ENCODE measurements at regions not wholly inside any gene's neighbourhood (a gene's known extent, or its start where the extent isn't known, plus 50 kb on each side); places are given as distances from the start of the nearest gene placed in this dataset.

DNA sequence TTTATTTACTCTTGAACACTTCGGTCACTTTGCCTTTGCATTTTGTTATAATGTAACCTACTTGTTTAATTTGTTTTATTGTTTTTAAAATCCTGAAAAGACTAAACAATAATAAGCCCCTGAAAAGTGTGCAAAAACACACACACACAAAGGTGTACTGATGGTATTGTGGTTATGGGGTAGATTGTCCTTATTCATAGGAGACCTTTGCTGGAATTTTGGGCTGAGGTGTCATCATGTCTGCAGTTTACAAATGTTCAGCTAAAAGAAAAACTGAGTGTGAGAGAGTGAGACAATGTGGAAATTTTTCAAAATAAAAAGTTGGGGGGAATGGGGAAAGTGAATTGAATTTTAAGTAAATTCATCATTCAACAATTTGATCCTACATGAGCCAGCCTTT is 174.9 kb downstream of the QDPR start:
- Histone ChIP-seq H3K4me1 (ENCODE audit: control insufficient read depth, insufficient read depth, low read length) (peaks cover 7% of the 10 kb centered on the region), H3K27me3 (ENCODE audit: control insufficient read depth, insufficient read depth, low read length) (no peaks in the 10 kb centered on the region), H3K27ac (ENCODE audit: low read length) (peak overlapping the region; percentile 15), H3K36me3 (ENCODE audit: control insufficient read depth, insufficient read depth, low read length) (no peaks in the 10 kb centered on the region), H3K4me3 (ENCODE audit: low read length) (no peak overlapping the region), H3K9me3 (ENCODE audit: control insufficient read depth, insufficient read depth, low read length) (no peaks in the 10 kb centered on the region)
- H3K27ac Mint-ChIP-seq = peak overlapping the region; percentile 30 to 62
- no peaks in the 10 kb centered on the region for H3K9me3 Mint-ChIP-seq
- no CpG with 5 or more reads among the region's 1 CpG for WGBS (ENCODE audit: insufficient coverage)
- TF ChIP-seq, protein P1, sequence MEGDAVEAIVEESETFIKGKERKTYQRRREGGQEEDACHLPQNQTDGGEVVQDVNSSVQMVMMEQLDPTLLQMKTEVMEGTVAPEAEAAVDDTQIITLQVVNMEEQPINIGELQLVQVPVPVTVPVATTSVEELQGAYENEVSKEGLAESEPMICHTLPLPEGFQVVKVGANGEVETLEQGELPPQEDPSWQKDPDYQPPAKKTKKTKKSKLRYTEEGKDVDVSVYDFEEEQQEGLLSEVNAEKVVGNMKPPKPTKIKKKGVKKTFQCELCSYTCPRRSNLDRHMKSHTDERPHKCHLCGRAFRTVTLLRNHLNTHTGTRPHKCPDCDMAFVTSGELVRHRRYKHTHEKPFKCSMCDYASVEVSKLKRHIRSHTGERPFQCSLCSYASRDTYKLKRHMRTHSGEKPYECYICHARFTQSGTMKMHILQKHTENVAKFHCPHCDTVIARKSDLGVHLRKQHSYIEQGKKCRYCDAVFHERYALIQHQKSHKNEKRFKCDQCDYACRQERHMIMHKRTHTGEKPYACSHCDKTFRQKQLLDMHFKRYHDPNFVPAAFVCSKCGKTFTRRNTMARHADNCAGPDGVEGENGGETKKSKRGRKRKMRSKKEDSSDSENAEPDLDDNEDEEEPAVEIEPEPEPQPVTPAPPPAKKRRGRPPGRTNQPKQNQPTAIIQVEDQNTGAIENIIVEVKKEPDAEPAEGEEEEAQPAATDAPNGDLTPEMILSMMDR (IDR thresholded peaks at IDR 0.05) = no peak
- intact Hi-C loops (cut with micrococcal nuclease) = no loop called here
- no peak for DNase-seq
- ATAC-seq = no peak
- peaks cover 0 to 14% of the 10 kb centered on the region in 2 donors for H3K27me3 Mint-ChIP-seq (ENCODE audit: low read depth in 2 of 2)
- H3K4me3 Mint-ChIP-seq = no peak overlapping the region
- H3K36me3 Mint-ChIP-seq = no peaks in the 10 kb centered on the region
- peaks cover 6 to 11% of the 10 kb centered on the region in 2 donors for H3K4me1 Mint-ChIP-seq

DNA sequence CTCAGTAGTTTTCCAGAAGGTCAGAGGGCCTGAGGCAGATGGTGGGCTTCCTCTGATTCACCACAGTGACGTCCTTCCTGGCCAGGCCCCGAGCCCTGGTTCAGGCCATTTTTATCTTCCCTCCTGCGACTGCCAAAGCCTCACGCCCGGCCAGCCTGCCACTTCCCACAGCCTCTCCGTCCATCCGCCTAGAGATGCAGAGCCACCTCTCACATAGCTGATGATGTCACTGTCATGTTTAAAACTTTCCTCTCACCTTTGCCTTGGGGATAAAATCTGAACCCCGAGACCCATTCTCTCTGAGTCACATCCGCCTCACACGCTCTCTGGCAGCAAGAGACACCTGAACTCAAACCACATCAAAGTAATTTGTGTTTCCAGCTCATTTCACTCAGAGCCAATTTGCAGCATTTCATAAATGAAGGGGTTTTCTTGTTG is 175.3 kb downstream of the QDPR start:
- peak overlapping the region; percentile 25 for H3K4me3 Mint-ChIP-seq
- H3K27me3 ChIP-seq (ENCODE audit: control insufficient read depth, insufficient read depth, low read length) = no peaks in the 10 kb centered on the region
- H3K4me1 ChIP-seq (ENCODE audit: control insufficient read depth, insufficient read depth, low read length) = peaks cover 7% of the 10 kb centered on the region
- DNase-seq = peak in 1 of 2 donors; percentile 89
- H3K9me3 Mint-ChIP-seq = no peaks in the 10 kb centered on the region
- intact Hi-C loops (cut with micrococcal nuclease) = no loop called here
- H3K27me3 Mint-ChIP-seq (ENCODE audit: low read depth in 2 of 2) = peaks cover 0 to 14% of the 10 kb centered on the region in 2 donors
- WGBS (ENCODE audit: insufficient coverage) = 39% methylated on average over 10 of the region's 10 CpGs
- H3K4me3 ChIP-seq (ENCODE audit: low read length) = no peak overlapping the region
- no peaks in the 10 kb centered on the region for H3K9me3 ChIP-seq (ENCODE audit: control insufficient read depth, insufficient read depth, low read length)
- peak in 2 of 3 donors; percentile 70 to 74 for ATAC-seq
- H3K36me3 ChIP-seq (ENCODE audit: control insufficient read depth, insufficient read depth, low read length) = no peaks in the 10 kb centered on the region
- H3K27ac ChIP-seq (ENCODE audit: low read length) = no peak overlapping the region
- peaks cover 6 to 11% of the 10 kb centered on the region in 2 donors for H3K4me1 Mint-ChIP-seq
- H3K36me3 Mint-ChIP-seq = no peaks in the 10 kb centered on the region
- H3K27ac Mint-ChIP-seq = peak overlapping the region; percentile 30 to 62
- TF ChIP-seq, protein P1 (IDR thresholded peaks at IDR 0.05) = no peak

GRCh38 chr4:17336069-17336468 is 175.8 kb downstream of the QDPR start:
- intact Hi-C loops (cut with micrococcal nuclease) = no loop called here
- TF ChIP-seq, protein P1 (IDR thresholded peaks at IDR 0.05) = no peak
- 86% methylated on average over 1 of the region's 1 CpG for WGBS (ENCODE audit: insufficient coverage)
- peaks cover 7% of the 10 kb centered on the region for H3K4me1 ChIP-seq (ENCODE audit: control insufficient read depth, insufficient read depth, low read length)
- H3K9me3 ChIP-seq (ENCODE audit: control insufficient read depth, insufficient read depth, low read length) = no peaks in the 10 kb centered on the region
- Mint-ChIP-seq H3K4me1 (peaks cover 6 to 11% of the 10 kb centered on the region in 2 donors), H3K36me3 (no peaks in the 10 kb centered on the region), H3K27me3 (ENCODE audit: low read depth in 2 of 2) (peaks cover 0 to 14% of the 10 kb centered on the region in 2 donors), H3K27ac (peak overlapping the region in 1 of 2 donors; percentile 30), H3K9me3 (no peaks in the 10 kb centered on the region), H3K4me3 (no peak overlapping the region)
- no peak overlapping the region for H3K4me3 ChIP-seq (ENCODE audit: low read length)
- ATAC-seq (no peak), DNase-seq (no peak)
- H3K27ac ChIP-seq (ENCODE audit: low read length) = no peak overlapping the region
- H3K27me3 ChIP-seq (ENCODE audit: control insufficient read depth, insufficient read depth, low read length) = no peaks in the 10 kb centered on the region
- no peaks in the 10 kb centered on the region for H3K36me3 ChIP-seq (ENCODE audit: control insufficient read depth, insufficient read depth, low read length)

GRCh38 chr4:17335371-17335770 is 176.5 kb downstream of the QDPR start:
- no peaks in the 10 kb centered on the region for H3K36me3 Mint-ChIP-seq
- TF ChIP-seq, protein P1 (IDR thresholded peaks at IDR 0.05) = no peak
- no peaks in the 10 kb centered on the region for H3K27me3 ChIP-seq (ENCODE audit: control insufficient read depth, insufficient read depth, low read length)
- no peak overlapping the region for H3K27ac ChIP-seq (ENCODE audit: low read length)
- H3K9me3 ChIP-seq (ENCODE audit: control insufficient read depth, insufficient read depth, low read length) = no peaks in the 10 kb centered on the region
- intact Hi-C loops (cut with micrococcal nuclease) = no loop called here
- H3K27ac Mint-ChIP-seq = no peak overlapping the region
- H3K4me1 ChIP-seq (ENCODE audit: control insufficient read depth, insufficient read depth, low read length) = peaks cover 7% of the 10 kb centered on the region
- no peaks in the 10 kb centered on the region for H3K9me3 Mint-ChIP-seq
- H3K4me3 ChIP-seq (ENCODE audit: low read length) = no peak overlapping the region
- H3K4me3 Mint-ChIP-seq = no peak overlapping the region
- H3K4me1 Mint-ChIP-seq = peaks cover 6 to 11% of the 10 kb centered on the region in 2 donors
- WGBS (ENCODE audit: insufficient coverage) = 90% methylated on average over 3 of the region's 3 CpGs
- ATAC-seq (no peak), DNase-seq (peak in 1 of 2 donors; percentile 11)
- peaks cover 0 to 14% of the 10 kb centered on the region in 2 donors for H3K27me3 Mint-ChIP-seq (ENCODE audit: low read depth in 2 of 2)
- no peaks in the 10 kb centered on the region for H3K36me3 ChIP-seq (ENCODE audit: control insufficient read depth, insufficient read depth, low read length)
